Osteoblast (primary cell): ENCODE measurements at regions not wholly inside any gene's neighbourhood (a gene's known extent, or its start where the extent isn't known, plus 50 kb on each side); places are given as distances from the start of the nearest gene placed in this dataset.

Source experiments
- DNase-seq: peaks from one replicate; pipeline ENCODE4 v3.0.0; 2011; ENCODE audit warnings: low spot score, mixed read lengths; ENCODE audit not compliant: insufficient read length; ENCODE audit errors: missing footprints
- H2AFZ ChIP-seq: 2 replicates; pipeline ENCODE4 v1.6.0; 2011; ENCODE audit warnings: mild to moderate bottlenecking, low read length
- H3K27ac ChIP-seq: 2 replicates; pipeline ENCODE4 v1.5.1; 2011; ENCODE audit warnings: mild to moderate bottlenecking, low read depth, low read length, moderate library complexity
- H3K27me3 ChIP-seq: 2 replicates; pipeline ENCODE4 v1.6.0; 2012; ENCODE audit warnings: mild to moderate bottlenecking, control low read depth, inconsistent platforms, low read length, moderate library complexity; ENCODE audit not compliant: insufficient read depth
- H3K36me3 ChIP-seq: 2 replicates; pipeline ENCODE4 v1.5.1; 2011; ENCODE audit warnings: mild to moderate bottlenecking, low read length, control low read depth, moderate library complexity; ENCODE audit not compliant: insufficient read depth
- H3K4me1 ChIP-seq: 2 replicates; pipeline ENCODE4 v1.5.1; 2011; ENCODE audit warnings: mild to moderate bottlenecking, low read length, control low read depth, moderate library complexity; ENCODE audit not compliant: insufficient read depth
- H3K4me2 ChIP-seq: 2 replicates; pipeline ENCODE4 v1.6.0; 2011; ENCODE audit warnings: mild to moderate bottlenecking, low read length; ENCODE audit not compliant: insufficient read depth
- H3K4me3 ChIP-seq: fragments of 200-600 bp; sonication (generic); 3 replicates; pipeline ENCODE4 v1.5.1; 2012; ENCODE audit warnings: mild to moderate bottlenecking, low read length, inconsistent platforms; ENCODE audit not compliant: insufficient read depth
- H3K79me2 ChIP-seq: 2 replicates; pipeline ENCODE4 v1.6.0; 2012; ENCODE audit warnings: mild to moderate bottlenecking, low read length, control low read depth, inconsistent platforms; ENCODE audit not compliant: insufficient read depth
- H3K9me3 ChIP-seq: 2 replicates; pipeline ENCODE4 v1.5.1; 2011; ENCODE audit warnings: low read depth, low read length, control low read depth
- H4K20me1 ChIP-seq: 2 replicates; pipeline ENCODE4 v1.6.0; 2012; ENCODE audit warnings: mild to moderate bottlenecking, low read length, control low read depth; ENCODE audit not compliant: insufficient read depth
- CTCF ChIP-seq: IDR thresholded peaks from 2 replicates; pipeline ENCODE4 v1.5.1; 2011; ENCODE audit warnings: mild to moderate bottlenecking, low read depth, low read length, moderate library complexity; ENCODE audit errors: extremely low read depth

- Histone ChIP-seq H4K20me1 (no peaks in the 10 kb centered on the region), H3K9me3 (peaks cover 1% of the 10 kb centered on the region), H2AFZ (no peak overlapping the region), H3K27ac (no peak overlapping the region), H3K4me2 (no peak overlapping the region), H3K27me3 (no peaks in the 10 kb centered on the region), H3K4me3 (no peak overlapping the region), H3K36me3 (no peaks in the 10 kb centered on the region), H3K79me2 (no peaks in the 10 kb centered on the region), H3K4me1 (no peaks in the 10 kb centered on the region)
- no peak for TF ChIP-seq CTCF
- DNase-seq, result no peak
Measured at GRCh38 chr10:107284187-107284586, 119.7 kb upstream of the SORCS1 start.

- H3K79me2 ChIP-seq, result no peaks in the 10 kb centered on the region
- no peaks in the 10 kb centered on the region for H3K27me3 ChIP-seq
- no peaks in the 10 kb centered on the region for H4K20me1 ChIP-seq
- no peak for TF ChIP-seq CTCF
- peaks cover 1% of the 10 kb centered on the region for H3K9me3 ChIP-seq
- no peaks in the 10 kb centered on the region for H3K4me1 ChIP-seq
- H3K36me3 ChIP-seq, result no peaks in the 10 kb centered on the region
- no peak overlapping the region for H3K4me3 ChIP-seq
- DNase-seq, result no peak
- H3K4me2 ChIP-seq, result no peak overlapping the region
- no peak overlapping the region for H2AFZ ChIP-seq
- H3K27ac ChIP-seq, result no peak overlapping the region
Measured at GRCh38 chr10:107280293-107280692, 115.8 kb upstream of the SORCS1 start.

GRCh38 chr10:107277591-107277990 is 113.1 kb upstream of the SORCS1 start:
- Histone ChIP-seq H4K20me1 (no peaks in the 10 kb centered on the region), H3K9me3 (peaks cover 3% of the 10 kb centered on the region), H3K36me3 (no peaks in the 10 kb centered on the region), H3K27me3 (no peaks in the 10 kb centered on the region), H3K79me2 (no peaks in the 10 kb centered on the region), H3K4me3 (no peak overlapping the region), H2AFZ (no peak overlapping the region), H3K27ac (no peak overlapping the region), H3K4me1 (no peaks in the 10 kb centered on the region), H3K4me2 (no peak overlapping the region)
- no peak for TF ChIP-seq CTCF
- no peak for DNase-seq

- H3K4me1 ChIP-seq, result no peaks in the 10 kb centered on the region
- no peak overlapping the region for H3K4me3 ChIP-seq
- no peak overlapping the region for H3K27ac ChIP-seq
- no peak overlapping the region for H3K4me2 ChIP-seq
- H3K36me3 ChIP-seq, result no peaks in the 10 kb centered on the region
- no peak for TF ChIP-seq CTCF
- H3K27me3 ChIP-seq, result no peaks in the 10 kb centered on the region
- H4K20me1 ChIP-seq, result no peaks in the 10 kb centered on the region
- H2AFZ ChIP-seq, result no peak overlapping the region
- peaks cover 3% of the 10 kb centered on the region for H3K9me3 ChIP-seq
- DNase-seq, result no peak
- H3K79me2 ChIP-seq, result no peaks in the 10 kb centered on the region
Measured at GRCh38 chr10:107275806-107276205, 111.3 kb upstream of the SORCS1 start.
